GM19395 (cell line): ENCODE measurements at regions not wholly inside any gene's neighbourhood (a gene's known extent, or its start where the extent isn't known, plus 50 kb on each side); places are given as distances from the start of the nearest gene placed in this dataset.
"Not testable (repeated sequence)": the region's sequence is repeated elsewhere in the genome, so short reads cannot be mapped to it uniquely, and the experiment has no call there.

ENCODE experiments used
- ATAC-seq: cut with Tn5 transposase; IDR thresholded peaks from one replicate; pipeline ENCODE4 v1.9.1; 2021; ENCODE audit warnings: mild to moderate bottlenecking, moderate library complexity; ENCODE audit not compliant: unreplicated experiment

DNA sequence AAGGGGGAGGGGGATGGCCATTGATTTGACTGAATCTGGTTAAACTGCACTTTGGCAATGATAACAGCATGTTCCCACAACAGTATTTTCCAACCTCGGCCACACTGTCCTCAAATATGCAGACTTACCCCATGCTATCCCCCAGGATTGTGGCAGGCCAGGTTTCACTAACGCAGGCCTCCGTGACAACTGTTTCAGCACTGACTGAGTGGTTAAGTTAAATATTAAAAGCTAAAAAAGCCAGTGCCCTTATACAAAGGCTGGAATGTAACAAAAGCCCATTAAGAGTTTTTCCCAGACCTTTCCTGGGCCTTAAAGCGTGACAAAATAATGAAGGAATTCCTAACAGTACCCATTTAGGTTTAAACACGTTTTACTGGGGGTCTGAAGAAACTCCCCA, 202.9 kb downstream of the USP25 start:
- ATAC-seq, result no peak

DNA sequence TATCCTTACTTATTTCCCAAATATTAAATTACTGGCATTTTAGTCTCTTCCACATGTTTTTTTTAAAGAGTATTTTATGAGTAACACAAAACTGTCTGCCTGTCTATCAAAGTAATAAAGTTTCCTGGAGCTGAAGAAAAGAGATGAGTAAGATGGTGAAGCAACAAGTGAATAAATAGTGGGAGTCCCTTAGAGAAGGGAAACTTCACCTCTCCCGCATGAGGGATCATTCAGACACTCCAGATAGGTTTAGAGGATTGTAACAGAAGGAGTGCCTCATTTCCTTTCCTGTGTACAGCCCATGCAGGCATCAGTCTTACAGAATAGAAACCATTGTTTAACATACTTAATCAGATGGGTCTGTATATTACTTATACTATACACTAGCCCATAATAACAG, 205.7 kb downstream of the USP25 start:
- no peak for ATAC-seq

DNA sequence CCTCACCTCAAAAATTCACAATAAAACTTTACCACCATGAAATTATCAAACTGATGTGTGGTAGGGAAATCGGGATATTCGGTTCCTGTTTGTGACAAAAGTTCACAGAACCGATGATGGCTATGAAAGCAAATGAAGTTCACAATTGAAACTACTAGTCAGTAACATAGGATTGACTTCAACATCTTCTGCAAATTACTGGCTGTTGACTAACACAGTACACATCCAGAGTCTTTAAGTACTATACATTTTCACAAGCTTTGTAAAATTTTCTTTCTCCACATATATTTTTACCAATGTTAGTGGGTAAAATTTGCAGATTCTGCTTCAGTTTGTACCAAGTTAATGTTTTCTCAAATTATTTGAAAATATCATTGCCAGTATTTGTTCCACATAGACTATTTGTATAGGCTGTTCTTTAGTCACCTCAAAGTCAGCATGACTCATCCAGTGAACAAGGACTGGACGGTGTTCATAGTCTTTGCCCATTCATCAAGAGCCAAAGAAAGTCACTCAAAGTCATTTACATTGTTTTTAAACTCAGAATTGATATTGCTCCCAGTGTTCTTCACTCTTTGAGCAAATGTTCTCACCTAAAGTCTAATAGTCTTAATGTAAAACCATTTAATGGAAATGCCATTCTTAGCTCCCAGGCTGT, 213.4 kb downstream of the USP25 start:
- ATAC-seq, result no peak

DNA sequence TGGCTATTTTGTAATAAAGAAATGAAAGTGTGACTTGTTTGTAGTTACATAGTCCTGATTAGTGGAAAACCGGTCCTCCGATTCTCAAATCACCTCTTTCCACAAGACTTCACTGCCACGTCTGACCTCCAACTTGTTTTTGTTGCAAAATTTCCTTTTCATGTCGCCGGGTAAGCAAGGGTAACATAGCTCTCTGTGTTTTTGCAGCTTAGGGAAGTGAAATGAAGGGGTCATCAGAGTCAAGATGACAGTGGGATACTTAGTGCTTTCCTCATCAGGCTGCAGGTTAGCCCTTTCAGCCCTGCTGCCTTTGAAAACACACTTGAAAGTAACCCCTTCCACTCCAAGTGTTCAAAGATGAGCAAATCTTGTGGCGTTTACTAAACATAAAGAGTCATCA, 217.9 kb downstream of the USP25 start:
- no peak for ATAC-seq

DNA sequence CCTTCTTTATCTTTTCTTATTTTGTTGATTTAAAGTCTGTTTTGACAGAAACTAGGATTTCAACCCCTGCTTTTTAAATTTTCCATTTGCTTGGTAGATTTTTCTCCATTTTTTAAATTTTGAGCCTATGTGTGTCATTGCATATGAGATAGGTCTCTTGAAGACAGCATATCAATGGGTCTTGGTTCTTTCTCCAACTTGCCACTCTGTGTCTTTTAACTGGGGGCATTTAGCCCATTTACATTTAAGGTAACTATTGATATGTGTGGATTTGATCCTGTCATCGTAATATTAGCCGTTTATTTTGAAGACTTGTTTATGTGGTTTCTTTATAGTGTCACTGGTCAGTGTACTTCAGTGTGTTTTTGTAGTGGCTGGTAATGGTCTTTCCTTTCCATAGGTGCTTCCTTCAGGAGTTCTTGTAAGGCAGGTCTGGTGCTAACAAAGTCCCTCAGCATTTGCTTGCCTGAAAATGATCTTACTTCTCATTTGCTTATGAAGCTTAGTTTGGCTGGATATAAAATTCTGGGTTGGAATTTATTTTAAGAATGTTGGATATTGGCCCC, 223.9 kb downstream of the USP25 start:
- no peak for ATAC-seq

DNA sequence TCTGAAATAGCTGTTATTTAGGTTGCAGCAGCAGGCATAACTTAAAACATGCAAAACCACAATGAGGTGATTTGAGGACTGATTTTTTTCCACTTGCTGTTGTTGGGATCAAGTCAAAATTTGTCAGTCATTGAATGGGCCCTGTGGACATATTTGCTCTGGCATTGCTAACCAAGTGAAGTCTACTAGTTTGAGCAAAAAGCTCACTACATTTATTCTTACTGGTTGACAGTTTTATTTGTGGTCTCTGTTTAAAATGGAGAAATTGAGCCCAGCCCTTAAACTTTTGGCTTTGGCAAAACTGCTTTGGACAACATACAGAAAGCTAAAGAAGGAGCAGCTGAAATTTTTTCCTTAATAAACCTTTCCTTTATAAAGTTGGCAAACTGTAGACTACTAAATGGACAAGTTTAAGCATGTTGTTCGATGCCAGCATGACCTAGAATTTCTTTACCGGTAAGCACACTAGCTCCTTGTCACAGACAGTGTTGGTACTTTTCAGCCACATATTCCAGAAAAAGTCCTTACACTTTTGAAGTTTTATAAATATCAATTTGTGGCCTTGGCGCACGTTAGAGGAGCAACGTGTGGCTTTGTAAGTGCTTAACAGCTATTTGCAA, 234.6 kb downstream of the USP25 start:
- ATAC-seq, result no peak

DNA sequence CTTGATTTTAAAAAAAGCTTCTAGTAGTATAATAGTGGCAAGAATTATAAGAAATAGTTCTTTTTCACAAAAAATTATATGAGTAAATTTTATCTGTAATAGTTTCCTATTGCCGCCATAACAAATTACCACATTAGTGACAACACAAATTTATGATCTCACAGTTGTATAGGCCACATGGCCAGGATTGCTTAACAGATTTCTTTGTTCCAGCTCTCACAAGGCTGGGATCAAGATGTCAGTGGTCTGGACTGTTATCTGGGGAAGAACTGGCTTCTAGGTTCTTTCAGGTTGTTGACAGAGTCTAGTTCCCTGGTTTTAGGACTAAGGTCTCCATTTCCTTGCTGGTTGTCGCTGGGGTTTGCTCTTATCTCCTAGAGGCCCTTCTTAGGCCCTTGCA, 236.4 kb downstream of the USP25 start:
- ATAC-seq, result no peak

DNA sequence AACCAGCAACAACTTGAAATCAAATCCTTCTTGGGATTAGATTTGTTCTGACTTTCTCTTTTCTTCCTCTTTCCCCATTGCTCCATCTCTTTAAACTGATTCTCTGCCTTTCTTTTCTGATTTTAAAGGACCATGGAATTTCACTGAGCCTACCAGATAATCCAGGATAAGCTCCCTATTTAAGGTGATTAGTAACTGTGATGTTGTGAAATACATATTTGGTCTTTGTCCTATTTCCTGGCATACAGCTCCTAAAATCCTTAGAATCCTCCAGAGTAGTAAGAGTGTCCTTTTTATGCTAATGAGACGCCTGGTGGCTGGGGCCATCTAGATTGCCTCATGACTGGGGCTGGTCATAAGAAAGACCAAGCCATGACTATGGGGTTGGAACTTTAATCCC, 236.9 kb downstream of the USP25 start:
- ATAC-seq, result no peak

DNA sequence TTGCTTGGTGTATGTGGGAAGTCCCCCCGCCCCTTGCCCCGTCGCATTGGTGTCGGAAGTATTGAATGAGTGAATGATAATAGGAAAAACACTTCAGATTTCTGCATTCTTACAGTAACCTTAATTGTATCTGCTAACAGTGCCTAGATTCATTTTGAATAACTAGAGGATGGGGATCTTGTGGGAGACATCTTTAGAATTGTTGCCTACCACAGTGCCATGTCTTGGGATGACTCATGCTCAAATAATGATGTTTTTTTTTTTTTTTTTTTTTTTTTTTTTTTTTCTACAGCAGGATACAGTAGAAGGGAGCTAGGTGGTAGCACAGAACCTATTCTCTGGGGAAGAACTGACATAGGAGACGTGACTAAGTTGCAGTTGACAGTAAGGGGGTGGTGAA, 237.9 kb downstream of the USP25 start:
- no peak for ATAC-seq

DNA sequence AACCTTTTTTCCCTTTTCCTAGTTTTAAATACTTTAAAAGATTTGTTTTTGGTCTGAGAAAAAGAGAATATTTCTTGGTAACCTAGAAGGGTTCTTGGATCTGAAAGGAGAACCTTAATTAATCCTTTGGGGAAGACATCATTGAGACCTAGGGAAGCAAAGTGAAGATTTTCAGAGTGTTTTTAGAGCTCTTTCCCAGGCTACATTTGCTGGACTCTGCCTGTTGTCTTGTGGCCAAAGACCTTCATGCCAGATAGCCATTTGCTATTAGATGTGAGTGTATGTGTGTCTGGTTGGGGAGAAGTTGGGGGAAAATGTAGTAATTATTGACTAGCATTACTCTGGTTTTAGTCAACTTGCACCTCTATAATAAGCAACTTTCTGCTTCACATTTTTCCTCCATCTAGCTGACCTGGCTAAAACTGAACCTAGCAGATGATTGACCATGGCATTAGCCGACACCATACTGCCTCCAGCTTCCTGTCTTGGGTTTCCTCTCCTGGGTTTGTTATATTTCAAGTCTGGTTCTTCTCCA, 239.1 kb downstream of the USP25 start:
- no peak for ATAC-seq

DNA sequence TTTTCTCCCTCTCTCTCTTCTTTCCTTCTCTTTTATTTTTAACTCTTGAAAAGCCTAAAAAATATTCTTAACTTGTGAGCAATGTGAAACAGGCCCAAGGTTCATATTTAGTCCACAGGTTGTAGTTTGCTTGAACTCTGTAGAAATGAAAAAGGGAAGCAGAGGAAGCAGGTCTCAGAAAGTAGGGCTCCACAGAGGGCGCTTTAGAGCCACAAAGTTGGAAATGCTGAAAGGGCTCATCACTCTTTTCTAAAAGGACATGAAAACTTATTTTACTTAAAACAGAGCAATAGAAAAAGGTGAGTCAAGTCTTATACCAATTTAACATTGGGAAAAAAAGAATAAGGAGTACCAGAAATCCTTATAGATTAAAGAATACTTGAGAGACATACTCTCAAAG, 247.0 kb downstream of the USP25 start:
- ATAC-seq, result no peak

DNA sequence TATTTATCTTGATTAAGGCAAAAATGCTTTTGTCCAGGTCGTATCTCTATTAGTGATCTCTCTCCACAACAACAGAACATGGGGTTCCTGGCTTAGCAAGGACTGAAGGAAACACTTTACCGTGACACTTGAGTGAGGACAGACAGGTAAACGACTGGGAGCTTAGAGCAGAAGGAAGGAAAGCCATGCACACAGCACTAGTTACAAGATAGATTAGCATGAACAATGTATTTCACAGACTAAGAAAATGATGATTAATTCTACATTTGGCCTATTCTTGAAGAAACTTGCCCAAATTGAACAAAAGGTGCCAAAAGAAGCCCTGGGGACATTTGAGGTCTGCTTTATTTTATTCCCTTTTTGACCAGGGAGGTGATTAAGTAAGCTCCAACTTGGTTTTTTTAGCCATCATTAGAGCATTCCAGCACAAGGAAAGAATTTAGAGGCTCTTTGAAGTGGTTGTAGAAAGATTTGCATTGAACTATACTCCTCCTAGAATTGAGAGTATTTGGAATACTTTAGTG, 248.5 kb downstream of the USP25 start:
- no peak for ATAC-seq

DNA sequence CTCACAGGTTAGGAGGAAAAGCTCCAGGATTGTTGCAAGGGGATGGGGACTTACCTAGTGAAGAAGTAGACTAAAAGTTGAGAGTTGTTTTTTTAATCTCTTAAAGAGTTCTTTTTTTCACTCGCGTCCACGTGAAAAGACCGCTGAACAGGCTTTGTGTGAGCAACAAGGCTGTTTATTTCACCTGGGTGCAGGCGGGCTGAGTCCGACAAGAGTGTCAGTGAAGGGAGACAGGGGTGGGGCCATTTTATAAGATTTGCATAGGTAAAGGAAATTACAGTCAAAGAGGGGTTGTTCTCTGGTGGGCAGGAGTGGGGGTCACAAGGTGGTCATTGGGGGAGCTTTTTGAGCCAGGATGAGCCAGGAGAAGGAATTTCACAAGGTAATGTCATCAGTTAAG, 249.7 kb downstream of the USP25 start:
- ATAC-seq, result not testable (repeated sequence)

DNA sequence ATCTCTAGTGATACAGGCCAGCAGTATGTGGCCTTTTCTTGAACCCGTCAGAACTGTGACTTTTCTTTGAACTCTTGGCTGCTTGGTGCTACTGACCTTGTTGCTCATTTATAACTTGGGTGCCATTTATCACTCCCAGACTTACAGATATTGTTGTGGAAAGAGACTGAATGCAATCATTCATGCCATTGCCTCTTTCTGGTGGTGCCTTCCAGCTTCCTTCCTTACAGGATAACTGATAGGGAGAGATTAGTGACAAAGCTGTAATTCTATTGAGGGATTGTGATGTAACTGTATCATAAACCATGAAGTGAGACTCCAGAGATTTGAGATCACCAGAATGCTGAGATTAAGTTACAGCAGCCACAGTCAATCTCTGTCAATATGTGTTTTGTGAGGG, 256.5 kb downstream of the USP25 start:
- ATAC-seq, result no peak

DNA sequence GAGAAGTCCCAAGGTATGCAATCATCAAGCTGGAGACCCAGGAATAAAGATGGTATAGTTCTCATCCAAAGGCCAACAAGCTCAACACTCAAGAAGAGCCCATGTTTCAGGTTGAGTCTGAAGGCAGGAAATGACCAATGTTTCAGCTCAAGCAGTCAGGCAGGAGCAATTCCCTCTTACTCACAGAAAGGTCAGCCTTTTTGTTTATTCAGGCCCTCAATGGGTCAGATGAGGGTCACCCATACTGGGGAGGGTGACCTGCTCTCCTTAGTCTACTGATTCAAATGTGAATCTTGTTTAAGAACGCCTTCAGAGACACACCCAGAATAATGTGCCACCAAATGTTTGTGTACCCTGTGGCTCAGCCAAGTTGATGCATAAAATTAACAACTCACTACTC, 262.4 kb downstream of the USP25 start:
- no peak for ATAC-seq

DNA sequence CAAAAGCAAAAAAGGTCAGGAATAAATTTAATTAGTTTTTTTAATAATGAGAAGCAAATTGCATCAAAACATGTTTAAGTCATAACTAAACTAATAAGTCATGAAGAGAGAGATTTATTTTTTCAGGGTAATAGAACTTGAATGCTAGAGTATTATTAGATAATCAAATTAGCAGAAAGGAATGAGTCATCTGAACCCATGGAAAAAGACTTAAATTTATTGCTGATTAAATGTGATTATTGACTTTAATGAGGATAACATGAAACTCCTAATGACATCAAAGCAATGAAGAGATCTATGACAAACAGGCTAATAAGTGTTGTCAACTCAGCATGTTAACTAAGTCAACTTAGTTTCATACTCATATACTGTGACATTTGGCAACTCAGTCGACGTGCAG, 264.2 kb downstream of the USP25 start:
- ATAC-seq, result no peak

DNA sequence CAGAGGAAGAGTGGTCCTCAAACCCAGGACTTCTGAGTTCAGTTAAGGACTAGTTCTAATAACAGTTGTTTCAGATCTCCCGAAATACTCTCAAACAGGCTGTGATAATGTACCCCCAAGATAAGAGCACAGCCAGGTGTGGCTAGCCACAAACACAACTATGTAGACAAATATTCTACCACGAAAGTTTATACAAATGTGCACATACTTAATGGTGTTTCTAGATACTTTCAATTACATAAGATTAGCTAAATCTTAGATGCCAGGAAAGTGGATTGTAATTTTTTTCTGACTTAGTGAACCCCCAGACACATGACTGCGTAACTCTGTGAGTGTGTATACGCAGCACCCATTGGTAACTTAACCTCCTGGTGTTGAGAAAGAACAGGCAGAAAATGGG, 270.0 kb downstream of the USP25 start:
- ATAC-seq, result no peak

DNA sequence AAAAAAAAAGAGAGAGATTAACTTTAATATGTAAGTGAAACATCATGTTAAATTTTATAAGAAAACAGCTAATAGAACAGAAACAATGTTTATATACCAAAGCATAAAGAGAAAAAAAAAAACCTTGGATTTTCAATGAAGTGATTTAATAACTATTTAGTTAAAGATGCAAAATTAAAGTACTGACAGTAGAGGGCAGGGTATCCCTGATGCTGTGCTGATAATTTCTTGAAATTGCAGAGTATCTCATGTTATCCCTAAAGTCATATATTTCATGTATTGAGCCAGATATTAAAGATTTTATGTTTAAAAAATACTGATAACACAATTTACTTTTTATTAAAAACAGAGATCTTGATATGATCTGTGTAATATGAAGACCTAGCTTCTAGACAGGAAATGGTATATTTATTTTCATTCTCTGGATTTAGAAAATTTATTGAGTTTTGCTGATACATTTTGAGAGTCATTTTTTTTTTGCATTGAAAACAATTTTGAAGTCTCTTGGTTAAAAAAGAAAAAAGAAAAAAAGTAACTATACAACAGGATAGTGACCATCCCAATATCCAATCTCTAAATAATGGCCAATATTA, 273.2 kb downstream of the USP25 start:
- ATAC-seq, result no peak

DNA sequence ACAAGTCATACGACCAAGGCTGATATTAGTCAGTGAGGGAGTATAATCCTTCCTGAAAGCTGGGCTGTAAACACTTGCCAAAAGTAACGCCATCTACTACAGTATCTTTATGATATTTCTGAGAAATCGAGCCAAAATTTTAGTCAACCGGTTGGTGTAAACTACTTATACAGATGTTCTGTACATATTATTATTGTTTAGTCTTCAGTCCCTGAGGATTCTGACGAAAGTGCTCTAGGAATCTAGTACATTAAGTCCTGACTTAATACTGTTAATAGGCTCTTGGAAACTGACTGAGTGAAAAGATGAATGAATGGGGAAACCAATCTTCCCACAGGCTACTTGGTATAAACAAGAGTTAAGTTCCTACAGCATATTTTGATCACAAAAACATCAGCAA, 274.3 kb downstream of the USP25 start:
- ATAC-seq, result no peak

DNA sequence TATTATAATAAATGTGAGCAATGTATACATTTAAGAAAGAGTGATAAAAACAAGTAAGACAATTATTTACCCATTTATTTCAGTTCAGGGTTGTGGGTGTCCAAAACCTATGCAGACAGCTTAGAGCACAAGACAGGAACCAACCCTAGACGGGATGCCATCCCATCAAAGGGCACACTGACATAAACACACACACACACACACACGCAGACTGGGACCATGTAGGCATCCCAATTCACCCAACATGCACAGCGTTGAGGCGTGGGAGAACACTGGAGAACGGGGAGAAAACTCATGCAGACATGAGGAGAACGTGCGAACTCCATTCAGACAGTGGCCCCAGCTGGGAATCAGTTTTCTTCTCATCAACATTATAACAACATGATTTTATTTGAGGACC, 274.7 kb downstream of the USP25 start:
- no peak for ATAC-seq

DNA sequence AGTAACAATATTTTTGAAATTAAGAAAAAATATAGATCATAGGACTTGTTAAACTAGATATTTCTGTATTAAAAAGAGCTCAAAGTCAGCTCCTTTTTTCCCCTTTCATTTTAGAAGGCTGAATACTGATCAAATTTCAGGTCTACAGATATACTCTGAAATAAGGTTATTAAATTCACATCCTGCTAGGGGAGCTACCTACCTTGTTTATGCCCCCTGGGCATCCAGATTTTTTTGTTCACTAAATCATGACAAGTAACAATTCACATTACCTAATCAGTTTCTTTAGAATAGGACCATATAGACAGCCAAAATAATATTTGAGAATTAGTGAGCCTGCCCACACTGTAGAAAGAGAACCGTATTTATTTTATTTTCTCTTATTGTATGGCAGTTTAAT, 276.2 kb downstream of the USP25 start:
- no peak for ATAC-seq

DNA sequence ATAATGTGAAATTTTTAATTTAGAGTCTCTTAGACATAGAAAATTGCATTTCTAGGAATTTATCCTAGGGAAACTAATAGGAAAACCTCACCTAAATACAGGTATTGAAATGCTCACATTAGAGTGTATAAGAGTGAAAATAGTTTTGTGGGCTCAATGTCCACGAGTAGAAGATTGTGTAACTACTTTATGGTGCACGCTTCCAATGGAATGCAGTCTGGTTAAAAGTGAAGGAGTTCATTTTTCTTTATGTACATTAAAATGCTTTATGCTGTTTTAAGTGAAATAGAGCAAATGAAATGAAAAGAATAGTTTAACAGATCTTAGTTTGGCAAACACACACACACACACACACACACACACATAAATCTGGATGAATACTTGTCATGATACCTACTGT, 278.2 kb downstream of the USP25 start:
- no peak for ATAC-seq
